Gastroesophageal sphincter (tissue), 3 donors: ENCODE measurements at regions not wholly inside any gene's neighbourhood (a gene's known extent, or its start where the extent isn't known, plus 50 kb on each side); places are given as distances from the start of the nearest gene placed in this dataset.

Experiments used
- POLR2A ChIP-seq, 2 donors: fragments of 450-650 bp; IDR thresholded peaks; one replicate each; pipeline ENCODE4 v1.6.1; 2017; ENCODE audit warnings: antibody characterized with exemption in 2 of 2, mild to moderate bottlenecking in 2 of 2, moderate library complexity in 1 of 2
- TF ChIP-seq, protein P1 (sequence below), 4 experiments: fragments of 200-600 bp in 2 of 4; fragments of 450-650 bp in 2 of 4; sonication (generic) in 1 of 4; IDR thresholded peaks; one replicate each; pipeline ENCODE4 v1.5.1; 2017 to 2019; ENCODE audit warnings: antibody characterized with exemption in 4 of 4, mild to moderate bottlenecking in 2 of 4, moderate library complexity in 2 of 4

DNA sequence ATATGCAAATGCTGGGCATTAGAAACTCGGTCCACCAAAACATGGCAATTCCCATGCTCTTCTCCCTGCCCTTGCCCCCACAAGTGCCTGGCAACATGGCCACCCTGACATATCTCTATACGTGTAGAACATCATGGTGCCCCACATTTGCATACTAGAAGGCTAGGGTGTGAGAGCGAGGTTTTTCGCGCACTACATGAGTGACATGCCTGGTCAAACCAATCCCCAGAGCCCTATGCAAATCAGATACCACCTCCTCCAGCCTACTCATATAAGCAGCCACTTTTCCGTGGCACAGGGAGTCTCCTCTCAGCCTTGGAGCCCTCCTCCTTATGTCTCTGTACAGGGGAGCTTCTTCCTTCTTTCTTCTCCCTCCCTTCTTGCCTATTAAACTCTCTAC, 296.1 kb upstream of the GULP1 start:
- TF ChIP-seq, protein P1, sequence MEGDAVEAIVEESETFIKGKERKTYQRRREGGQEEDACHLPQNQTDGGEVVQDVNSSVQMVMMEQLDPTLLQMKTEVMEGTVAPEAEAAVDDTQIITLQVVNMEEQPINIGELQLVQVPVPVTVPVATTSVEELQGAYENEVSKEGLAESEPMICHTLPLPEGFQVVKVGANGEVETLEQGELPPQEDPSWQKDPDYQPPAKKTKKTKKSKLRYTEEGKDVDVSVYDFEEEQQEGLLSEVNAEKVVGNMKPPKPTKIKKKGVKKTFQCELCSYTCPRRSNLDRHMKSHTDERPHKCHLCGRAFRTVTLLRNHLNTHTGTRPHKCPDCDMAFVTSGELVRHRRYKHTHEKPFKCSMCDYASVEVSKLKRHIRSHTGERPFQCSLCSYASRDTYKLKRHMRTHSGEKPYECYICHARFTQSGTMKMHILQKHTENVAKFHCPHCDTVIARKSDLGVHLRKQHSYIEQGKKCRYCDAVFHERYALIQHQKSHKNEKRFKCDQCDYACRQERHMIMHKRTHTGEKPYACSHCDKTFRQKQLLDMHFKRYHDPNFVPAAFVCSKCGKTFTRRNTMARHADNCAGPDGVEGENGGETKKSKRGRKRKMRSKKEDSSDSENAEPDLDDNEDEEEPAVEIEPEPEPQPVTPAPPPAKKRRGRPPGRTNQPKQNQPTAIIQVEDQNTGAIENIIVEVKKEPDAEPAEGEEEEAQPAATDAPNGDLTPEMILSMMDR (IDR thresholded peaks at IDR 0.05): no peak
- no peak for TF ChIP-seq POLR2A (IDR thresholded peaks at IDR 0.05)
